B cell (primary cell): ENCODE measurements at regions not wholly inside any gene's neighbourhood (a gene's known extent, or its start where the extent isn't known, plus 50 kb on each side); places are given as distances from the start of the nearest gene placed in this dataset.

Source experiments
- ATAC-seq: fragments of 200-7000 bp; cut with Tn5 transposase; one replicate; pipeline ENCODE4 v1.10.0; 2021; ENCODE audit warnings: low read depth, mild to moderate bottlenecking, moderate number of reproducible peaks, moderate library complexity
- CTCF ChIA-PET: fragments of 350-600 bp; sonication (Branson Sonifier 250); formaldehyde crosslinking; loops from one replicate; lab custom pipeline; 2021; ENCODE audit warnings: antibody characterized with exemption, inconsistent platforms; lab: Charles Lee
- POLR2A ChIA-PET: fragments of 350-600 bp; sonication (Branson Sonifier 250); formaldehyde crosslinking; loops from one replicate; lab custom pipeline; 2021; ENCODE audit warnings: antibody characterized with exemption; lab: Charles Lee
- DNase-seq: peaks from one replicate; pipeline ENCODE4 v3.0.0; 2013
- H2AFZ ChIP-seq: 2 replicates; pipeline ENCODE4 v1.6.1; 2012; ENCODE audit warnings: mild to moderate bottlenecking, low read depth, low read length; ENCODE audit not compliant: insufficient read depth, poor library complexity, severe bottlenecking
- H3K27ac ChIP-seq, 2 donors: 1 replicate in 1 of 2; 2 replicates in 1 of 2; pipeline ENCODE4 v1.5.1; 2012 to 2013; ENCODE audit warnings: low read length in 2 of 2, mild to moderate bottlenecking in 2 of 2, moderate library complexity in 1 of 2
- H3K27me3 ChIP-seq, 4 experiments: fragments of 200-600 bp in 1 of 4; sonication (generic) in 1 of 4; replicated peaks in 1 of 4; 1 replicate in 2 of 4; 2 replicates in 2 of 4; pipeline versions ENCODE4 v1.6.1 to v1.7.0; 2013 to 2016; ENCODE audit warnings: low read length in 3 of 4, mild to moderate bottlenecking in 2 of 4, mixed read lengths in 1 of 4, moderate library complexity in 1 of 4; ENCODE audit not compliant: insufficient read depth in 4 of 4, control insufficient read depth in 3 of 4; ENCODE audit errors: control extremely low read depth in 1 of 4
- H3K36me3 ChIP-seq, 2 experiments: replicated peaks in 1 of 2; 1 replicate in 1 of 2; 2 replicates in 1 of 2; pipeline versions ENCODE4 v1.6.1 to v1.7.1; 2013; ENCODE audit warnings: low read length in 1 of 2; ENCODE audit not compliant: insufficient read depth in 2 of 2, control insufficient read depth in 1 of 2; ENCODE audit errors: control extremely low read depth in 1 of 2, extremely low read depth in 1 of 2
- H3K4me1 ChIP-seq, 2 donors: fragments of 200-600 bp in 1 of 2; sonication (generic) in 1 of 2; 1 replicate in 1 of 2; 2 replicates in 1 of 2; pipeline versions ENCODE4 v1.5.1 to v1.6.1; 2013 to 2017; ENCODE audit warnings: low read length in 2 of 2; ENCODE audit not compliant: control insufficient read depth in 2 of 2, insufficient read depth in 2 of 2
- H3K4me2 ChIP-seq: replicated peaks from 2 replicates; pipeline ENCODE3; 2012; ENCODE audit warnings: mild to moderate bottlenecking, low read depth, low read length; ENCODE audit not compliant: poor library complexity, severe bottlenecking
- H3K4me3 ChIP-seq, 5 experiments: fragments of 200-600 bp in 1 of 5; sonication (generic) in 1 of 5; 1 replicate in 3 of 5; 2 replicates in 2 of 5; pipeline versions ENCODE4 v1.5.1 to v1.7.0; 2011 to 2016; ENCODE audit warnings: low read length in 4 of 5, mild to moderate bottlenecking in 4 of 5, low read depth in 2 of 5, control low read depth in 1 of 5, moderate library complexity in 1 of 5; ENCODE audit not compliant: insufficient read depth in 1 of 5; ENCODE audit errors: control extremely low read depth in 1 of 5, extremely low read depth in 1 of 5
- H3K79me2 ChIP-seq: fragments of 200-600 bp; sonication (generic); one replicate; pipeline ENCODE4 v1.6.0; 2016; ENCODE audit warnings: low read length; ENCODE audit not compliant: control insufficient read depth, insufficient read depth
- H3K9ac ChIP-seq: fragments of 200-600 bp; sonication (generic); 2 replicates; pipeline ENCODE4 v1.6.1; 2017; ENCODE audit warnings: mild to moderate bottlenecking, low read length, moderate library complexity
- H3K9me3 ChIP-seq, 3 donors: one replicate each; pipeline versions ENCODE4 v1.6.1 to v1.7.1; 2013; ENCODE audit warnings: low read length in 2 of 3; ENCODE audit not compliant: control insufficient read depth in 2 of 3, insufficient read depth in 1 of 3; ENCODE audit errors: control extremely low read depth in 1 of 3
- H4K20me1 ChIP-seq: 2 replicates; pipeline ENCODE4 v1.6.0; 2012; ENCODE audit warnings: mild to moderate bottlenecking, low read length; ENCODE audit not compliant: insufficient read depth, control insufficient read depth, poor library complexity, severe bottlenecking
- H3K27ac Mint-ChIP-seq: one replicate; pipeline ENCODE4 v1.8.0; 2021; ENCODE audit warnings: mixed read lengths
- H3K27me3 Mint-ChIP-seq: one replicate; pipeline ENCODE4 v1.8.0; 2021; ENCODE audit warnings: mixed read lengths
- H3K4me1 Mint-ChIP-seq: one replicate; pipeline ENCODE4 v1.8.0; 2021; ENCODE audit warnings: mixed read lengths
- H3K4me3 Mint-ChIP-seq: one replicate; pipeline ENCODE4 v1.8.0; 2021; ENCODE audit warnings: mixed read lengths
- H3K9me3 Mint-ChIP-seq: one replicate; pipeline ENCODE4 v1.8.0; 2022; ENCODE audit warnings: mixed read lengths; ENCODE audit not compliant: insufficient read depth
- CTCF ChIP-seq: fragments of 200-600 bp; IDR thresholded peaks from one replicate; pipeline ENCODE4 v1.8.0; 2022; ENCODE audit warnings: antibody characterized with exemption, mild to moderate bottlenecking
- EZH2 ChIP-seq: IDR thresholded peaks from 2 replicates; pipeline ENCODE4 v1.6.1; 2012; ENCODE audit warnings: borderline replicate concordance, low read depth, mild to moderate bottlenecking, moderate library complexity, low read length; ENCODE audit not compliant: insufficient read depth, poor library complexity, severe bottlenecking
- WGBS: methylation state at CpG from one replicate; pipeline ENCODE4 v1.1.5; 2013; ENCODE audit warnings: missing lambda C conversion rate; ENCODE audit not compliant: insufficient coverage; 5-methylcytosine and 5-hydroxymethylcytosine counted together
- intact Hi-C: fragments of 100-400 bp; cut with micrococcal nuclease; formaldehyde crosslinking; loops from one replicate; pipeline ENCODE4 v1.10.0; 2022

GRCh38 chr4:162221148-162221547 lies 57.3 kb upstream of the FSTL5 start:
- no CpG with 5 or more reads among the region's 4 CpGs for WGBS
- Mint-ChIP-seq H3K27me3 (no peaks in the 10 kb centered on the region), H3K4me3 (no peak overlapping the region), H3K27ac (no peak overlapping the region), H3K4me1 (no peaks in the 10 kb centered on the region), H3K9me3 (no peaks in the 10 kb centered on the region)
- Histone ChIP-seq H3K4me2 (no peak overlapping the region), H3K9ac (no peak overlapping the region), H3K4me1 (no peaks in the 10 kb centered on the region), H3K36me3 (no peaks in the 10 kb centered on the region), H3K27ac (no peak overlapping the region), H3K4me3 (no peak overlapping the region), H3K27me3 (no peaks in the 10 kb centered on the region), H2AFZ (no peak overlapping the region), H3K79me2 (no peaks in the 10 kb centered on the region), H4K20me1 (no peaks in the 10 kb centered on the region), H3K9me3 (no peaks in the 10 kb centered on the region)
- intact Hi-C loops = no loop called here
- ATAC-seq (no peak), DNase-seq (no peak)
- ChIA-PET CTCF (no interaction called here), POLR2A (no interaction called here)
- TF ChIP-seq EZH2 (no peak), CTCF (no peak)
